22Rv1 (cell line): ENCODE measurements at regions not wholly inside any gene's neighbourhood (a gene's known extent, or its start where the extent isn't known, plus 50 kb on each side); places are given as distances from the start of the nearest gene placed in this dataset.

Source experiments
- ZFX ChIP-seq: fragments of 450-650 bp; IDR thresholded peaks from 2 replicates; pipeline ENCODE4 v1.6.1; 2017; ENCODE audit warnings: antibody characterized with exemption, borderline replicate concordance
- TF ChIP-seq, protein P1 (sequence below): fragments of 450-650 bp; IDR thresholded peaks from 2 replicates; pipeline ENCODE4 v1.5.1; 2017; ENCODE audit warnings: mild to moderate bottlenecking

DNA sequence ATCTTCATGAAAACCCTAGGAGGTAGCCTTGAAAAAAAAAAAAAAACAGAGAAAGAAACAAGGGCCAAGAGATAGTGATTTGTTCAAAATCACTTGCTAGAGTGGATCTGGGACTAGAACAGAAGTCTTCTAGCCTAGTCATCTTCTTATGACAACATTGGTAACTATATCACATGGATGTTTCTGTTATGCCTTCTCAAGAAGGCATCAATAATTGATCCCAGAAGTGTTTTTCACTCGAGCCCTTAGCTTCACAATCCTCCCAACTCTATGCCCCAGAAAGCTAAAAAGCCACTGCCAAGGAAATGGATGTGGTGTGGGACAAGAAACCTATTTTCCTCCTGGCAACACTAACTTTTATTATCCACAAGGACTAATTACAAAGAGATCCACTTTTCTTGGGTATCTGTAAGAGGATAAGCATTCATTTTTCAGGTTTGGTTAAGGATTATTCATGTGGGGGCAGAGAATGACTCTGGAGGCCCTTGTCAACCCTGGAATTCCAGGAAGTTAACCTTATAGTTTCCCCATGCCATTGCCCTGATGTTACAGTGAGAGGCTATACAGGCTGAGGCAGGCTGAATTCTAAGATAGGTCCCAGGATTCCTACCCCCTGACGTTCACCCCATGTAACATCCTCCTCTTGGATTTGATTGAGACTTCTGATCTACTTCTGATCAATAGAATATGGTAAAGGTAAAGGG lies 67.7 kb upstream of the CPM start:
- TF ChIP-seq ZFX, result no peak
- TF ChIP-seq, protein P1, sequence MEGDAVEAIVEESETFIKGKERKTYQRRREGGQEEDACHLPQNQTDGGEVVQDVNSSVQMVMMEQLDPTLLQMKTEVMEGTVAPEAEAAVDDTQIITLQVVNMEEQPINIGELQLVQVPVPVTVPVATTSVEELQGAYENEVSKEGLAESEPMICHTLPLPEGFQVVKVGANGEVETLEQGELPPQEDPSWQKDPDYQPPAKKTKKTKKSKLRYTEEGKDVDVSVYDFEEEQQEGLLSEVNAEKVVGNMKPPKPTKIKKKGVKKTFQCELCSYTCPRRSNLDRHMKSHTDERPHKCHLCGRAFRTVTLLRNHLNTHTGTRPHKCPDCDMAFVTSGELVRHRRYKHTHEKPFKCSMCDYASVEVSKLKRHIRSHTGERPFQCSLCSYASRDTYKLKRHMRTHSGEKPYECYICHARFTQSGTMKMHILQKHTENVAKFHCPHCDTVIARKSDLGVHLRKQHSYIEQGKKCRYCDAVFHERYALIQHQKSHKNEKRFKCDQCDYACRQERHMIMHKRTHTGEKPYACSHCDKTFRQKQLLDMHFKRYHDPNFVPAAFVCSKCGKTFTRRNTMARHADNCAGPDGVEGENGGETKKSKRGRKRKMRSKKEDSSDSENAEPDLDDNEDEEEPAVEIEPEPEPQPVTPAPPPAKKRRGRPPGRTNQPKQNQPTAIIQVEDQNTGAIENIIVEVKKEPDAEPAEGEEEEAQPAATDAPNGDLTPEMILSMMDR, result no peak
